Femur (tissue), 1 donor: ENCODE measurements at regions not wholly inside any gene's neighbourhood (a gene's known extent, or its start where the extent isn't known, plus 50 kb on each side); places are given as distances from the start of the nearest gene placed in this dataset.
"Not testable (repeated sequence)": the region's sequence is repeated elsewhere in the genome, so short reads cannot be mapped to it uniquely, and the experiment has no call there.

Experiments used
- DNase-seq: peaks from one replicate; pipeline ENCODE4 v3.0.0-alpha.2; 2017

GRCh38 chr2:155880382-155880781 is 452.1 kb downstream of the NR4A2 start:
- not testable (repeated sequence) for DNase-seq

GRCh38 chr2:155879900-155880299 is 452.6 kb downstream of the NR4A2 start:
- DNase-seq, result not testable (repeated sequence)

- DNase-seq, result no peak
Observed at GRCh38 chr2:155872396-155872795, 460.1 kb downstream of the NR4A2 start.

GRCh38 chr2:155871940-155872339 is 460.6 kb downstream of the NR4A2 start:
- DNase-seq, result no peak

GRCh38 chr2:155867564-155867963 is 465.0 kb downstream of the NR4A2 start:
- DNase-seq, result no peak

GRCh38 chr2:155866477-155866876 is 466.0 kb downstream of the NR4A2 start:
- no peak for DNase-seq

GRCh38 chr2:155852156-155852555 is 480.4 kb downstream of the NR4A2 start:
- DNase-seq, result no peak

- no peak for DNase-seq
Observed at GRCh38 chr2:155846259-155846658, 486.3 kb downstream of the NR4A2 start.

- DNase-seq, result no peak
Observed at GRCh38 chr2:155844461-155844860, 488.1 kb downstream of the NR4A2 start.

GRCh38 chr2:155842103-155842502 is 490.4 kb downstream of the NR4A2 start:
- DNase-seq, result no peak

GRCh38 chr2:155841442-155841841 is 491.1 kb downstream of the NR4A2 start:
- no peak for DNase-seq

- no peak for DNase-seq
Observed at GRCh38 chr2:155840661-155841060, 491.9 kb downstream of the NR4A2 start.

- DNase-seq, result no peak
Observed at GRCh38 chr2:155839991-155840390, 492.5 kb downstream of the NR4A2 start.

- no peak for DNase-seq
Observed at GRCh38 chr2:155839436-155839835, 493.1 kb downstream of the NR4A2 start.

- DNase-seq, result no peak
Observed at GRCh38 chr2:155836439-155836838, 496.1 kb downstream of the NR4A2 start.

GRCh38 chr2:155830817-155831579 is 501.5 kb downstream of the NR4A2 start:
- DNase-seq, result no peak

GRCh38 chr2:155830351-155830750 is 502.2 kb downstream of the NR4A2 start:
- DNase-seq, result no peak

- no peak for DNase-seq
Observed at GRCh38 chr2:155825876-155826275, 506.6 kb downstream of the NR4A2 start.

GRCh38 chr2:155815851-155816250 is 516.7 kb downstream of the NR4A2 start:
- DNase-seq, result no peak

GRCh38 chr2:155815275-155815674 is 517.2 kb downstream of the NR4A2 start:
- DNase-seq, result no peak

- no peak for DNase-seq
Observed at GRCh38 chr2:155810411-155810810, 522.1 kb downstream of the NR4A2 start.

GRCh38 chr2:155802888-155803287 is 529.6 kb downstream of the NR4A2 start:
- DNase-seq, result no peak

GRCh38 chr2:155792666-155793065 is 539.9 kb downstream of the NR4A2 start:
- DNase-seq, result no peak

- DNase-seq, result no peak
Observed at GRCh38 chr2:155770516-155770915, 562.0 kb downstream of the NR4A2 start.
